ENCODE measurements at regions not wholly inside any gene's neighbourhood (a gene's known extent, or its start where the extent isn't known, plus 50 kb on each side); places are given as distances from the start of the nearest gene placed in this dataset.
"Not testable (repeated sequence)": the region's sequence is repeated elsewhere in the genome, so short reads cannot be mapped to it uniquely, and the experiment has no call there.

DNA sequence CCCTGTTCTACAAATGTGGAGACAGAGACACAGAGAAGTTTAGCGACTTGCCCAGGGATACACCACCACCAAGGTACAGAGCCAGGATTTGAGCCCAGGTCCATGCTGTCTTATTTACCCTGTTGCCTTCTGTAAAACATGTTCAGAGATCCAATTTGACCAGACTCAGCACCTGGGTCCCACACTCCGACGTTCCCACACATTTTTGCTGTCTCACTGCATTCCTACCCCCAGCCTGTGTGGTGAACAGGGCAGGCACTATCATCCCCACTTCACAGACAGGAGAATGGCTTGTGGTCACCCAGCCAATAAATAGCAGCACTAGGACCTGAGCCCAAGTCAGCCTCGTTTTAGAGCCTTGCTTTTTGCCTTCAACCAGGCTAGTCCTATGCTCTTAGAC, 102.8 kb downstream of the PJA1 start:
- peak; percentile 7 for DNase-seq (ENCODE audit: low read depth)

DNA sequence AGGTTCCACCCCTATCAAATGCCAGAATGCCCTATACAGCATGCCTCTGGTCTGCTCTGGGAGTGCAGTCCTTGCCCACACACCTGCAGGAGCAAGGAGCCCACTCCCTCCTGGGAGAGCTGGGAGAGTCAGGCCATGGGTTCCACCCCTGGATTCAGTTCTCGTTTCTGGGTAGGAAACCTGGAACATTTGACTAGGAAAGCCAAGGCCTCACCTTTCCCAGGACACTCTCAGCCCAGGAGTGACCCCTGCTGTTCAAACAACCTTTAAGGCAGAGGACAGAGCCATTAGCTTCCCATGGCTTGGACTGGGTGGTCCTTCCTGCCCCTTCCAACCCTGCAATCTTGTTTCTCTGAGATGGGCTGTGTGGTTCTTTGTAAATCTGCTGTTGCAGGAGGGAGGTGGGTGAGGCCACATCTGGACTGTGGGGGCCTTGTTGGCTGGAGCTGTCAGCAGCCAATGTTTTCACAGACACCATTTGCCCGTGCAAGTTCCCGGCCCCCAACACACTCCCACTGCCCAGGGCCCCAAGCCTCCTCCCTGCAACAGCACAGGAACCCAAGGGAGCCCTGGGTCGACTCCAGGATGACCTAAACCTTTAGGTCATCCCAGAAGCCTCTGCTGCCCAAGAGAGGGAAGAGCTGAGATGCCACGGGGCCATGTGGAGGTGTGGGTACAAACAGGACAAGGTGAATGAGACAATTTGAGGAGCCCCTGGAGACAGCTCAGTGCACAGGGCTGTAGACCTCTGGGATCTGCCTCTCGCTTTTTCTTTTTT, 104.4 kb downstream of the PJA1 start:
- DNase-seq (ENCODE audit: low read depth) = peak; percentile 49

DNA sequence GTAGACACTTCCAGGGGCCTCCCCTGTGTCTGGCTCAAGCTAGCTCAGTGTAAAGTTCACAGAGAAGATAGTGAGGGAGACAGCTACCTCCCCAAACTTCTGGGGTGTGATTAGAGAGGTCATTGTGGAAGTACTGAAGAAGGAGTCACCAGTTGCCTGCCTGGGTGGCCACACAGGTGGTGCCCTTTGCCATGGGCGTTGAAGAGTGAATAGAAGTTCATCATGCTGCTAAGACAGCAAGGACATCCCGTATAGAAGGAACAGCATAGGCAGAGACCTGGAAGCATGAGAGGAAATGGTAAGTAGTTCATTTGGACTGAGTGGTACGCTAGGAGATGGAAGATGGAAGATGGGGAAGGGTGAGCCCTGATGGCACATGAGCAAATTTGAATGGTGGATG, 110.1 kb downstream of the PJA1 start:
- DNase-seq (ENCODE audit: low read depth) = no peak

- DNase-seq (ENCODE audit: low read depth) = not testable (repeated sequence)
Measured at GRCh38 chrX:69054497-69054896, 110.8 kb downstream of the PJA1 start.

- DNase-seq (ENCODE audit: low read depth) = no peak
Measured at GRCh38 chrX:69051901-69052300, 113.4 kb downstream of the PJA1 start.

DNA sequence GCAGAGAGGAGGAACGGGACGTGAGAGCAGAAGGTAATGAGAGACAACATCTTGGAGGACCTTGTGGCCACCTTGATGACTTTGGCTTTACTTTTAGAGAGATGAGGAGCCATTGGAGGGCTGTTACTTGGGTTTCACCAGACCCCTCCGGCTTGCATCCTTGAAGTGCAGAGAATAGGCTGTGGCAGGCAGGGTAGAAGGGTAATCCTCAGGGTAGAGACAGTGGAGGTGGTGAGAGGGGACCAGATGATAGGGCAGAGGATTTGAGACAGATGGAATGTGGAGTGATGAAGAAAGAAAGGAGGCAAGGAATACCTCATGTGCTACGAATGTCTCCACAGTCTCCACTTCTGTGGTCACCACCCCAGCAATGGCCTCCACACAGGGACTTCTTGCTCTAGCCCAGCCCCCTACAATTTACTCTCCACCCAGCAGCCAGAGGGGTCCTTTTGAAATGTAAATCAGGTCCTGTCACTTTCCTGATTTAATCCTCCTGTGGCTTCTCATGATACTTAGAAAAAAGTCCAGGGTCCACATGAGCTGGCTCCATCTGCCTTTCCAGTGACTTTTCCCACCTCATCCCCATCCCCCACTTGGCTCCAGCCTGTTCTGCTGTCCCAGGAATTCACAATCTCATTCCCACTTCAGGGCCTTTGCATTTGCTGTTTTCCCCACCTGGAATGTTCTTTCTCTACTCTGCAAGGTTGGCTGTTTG, 115.0 kb downstream of the PJA1 start:
- DNase-seq (ENCODE audit: low read depth) = no peak

- no peak for DNase-seq (ENCODE audit: low read depth)
Measured at GRCh38 chrX:69046996-69047490, 118.2 kb downstream of the PJA1 start.

DNA sequence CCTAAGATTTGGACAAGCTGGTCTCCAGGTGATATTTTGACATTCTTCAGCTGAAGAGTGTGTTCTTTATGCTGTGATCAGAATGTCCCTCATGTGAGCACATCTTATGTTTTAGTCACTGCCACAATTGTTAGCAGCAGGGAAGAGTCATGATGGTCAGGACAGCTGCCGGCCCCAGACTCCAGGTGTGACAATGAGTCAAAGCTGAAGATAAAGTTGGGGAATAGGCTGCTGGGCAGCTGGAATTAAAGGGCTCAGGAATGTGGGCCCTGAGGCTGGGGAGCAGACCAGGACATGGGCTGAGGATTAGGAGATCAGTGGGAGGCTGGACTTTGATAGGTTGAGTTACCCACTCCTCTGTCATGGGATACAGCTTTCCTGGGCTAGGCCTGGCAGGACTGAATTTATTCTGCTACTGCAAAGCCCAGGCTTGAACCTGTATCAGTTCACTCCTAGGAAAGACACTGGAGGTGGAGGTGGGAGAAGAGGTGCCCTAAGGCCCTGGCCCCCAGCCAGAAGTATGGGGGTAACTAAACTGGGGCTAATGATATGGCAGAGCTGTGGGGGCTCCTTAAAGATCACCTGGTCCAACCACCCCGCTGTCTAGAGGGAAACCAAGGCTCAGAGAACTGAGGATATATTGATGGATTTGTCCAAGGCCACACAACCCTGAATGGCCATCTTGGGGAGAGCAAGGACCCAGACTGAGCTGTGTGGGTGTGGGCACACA, 119.5 kb downstream of the PJA1 start:
- no peak for DNase-seq (ENCODE audit: low read depth)

DNA sequence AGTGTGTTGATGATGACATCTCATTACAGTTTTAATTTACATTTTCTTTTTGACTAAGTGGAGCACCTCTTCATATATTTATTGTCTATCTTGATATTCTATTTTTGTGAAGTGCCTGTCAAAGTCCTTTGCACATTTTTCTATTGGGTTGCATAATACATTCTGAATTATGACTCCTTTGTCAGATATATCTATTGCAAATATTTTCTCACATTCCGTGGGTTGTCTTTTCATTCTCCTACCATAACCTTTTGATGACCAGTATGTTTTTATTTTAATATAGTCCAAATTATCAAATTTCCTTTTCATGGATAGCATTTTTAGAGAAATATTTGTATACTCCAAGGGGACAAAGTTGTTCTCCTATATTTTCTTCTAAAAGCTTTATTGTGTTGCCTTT, 126.4 kb downstream of the PJA1 start:
- DNase-seq (ENCODE audit: low read depth) = no peak

- DNase-seq (ENCODE audit: low read depth) = no peak
Measured at GRCh38 chrX:69038188-69038587, 127.1 kb downstream of the PJA1 start.

GRCh38 chrX:69037786-69038185, 127.5 kb downstream of the PJA1 start:
- DNase-seq (ENCODE audit: low read depth) = no peak

DNA sequence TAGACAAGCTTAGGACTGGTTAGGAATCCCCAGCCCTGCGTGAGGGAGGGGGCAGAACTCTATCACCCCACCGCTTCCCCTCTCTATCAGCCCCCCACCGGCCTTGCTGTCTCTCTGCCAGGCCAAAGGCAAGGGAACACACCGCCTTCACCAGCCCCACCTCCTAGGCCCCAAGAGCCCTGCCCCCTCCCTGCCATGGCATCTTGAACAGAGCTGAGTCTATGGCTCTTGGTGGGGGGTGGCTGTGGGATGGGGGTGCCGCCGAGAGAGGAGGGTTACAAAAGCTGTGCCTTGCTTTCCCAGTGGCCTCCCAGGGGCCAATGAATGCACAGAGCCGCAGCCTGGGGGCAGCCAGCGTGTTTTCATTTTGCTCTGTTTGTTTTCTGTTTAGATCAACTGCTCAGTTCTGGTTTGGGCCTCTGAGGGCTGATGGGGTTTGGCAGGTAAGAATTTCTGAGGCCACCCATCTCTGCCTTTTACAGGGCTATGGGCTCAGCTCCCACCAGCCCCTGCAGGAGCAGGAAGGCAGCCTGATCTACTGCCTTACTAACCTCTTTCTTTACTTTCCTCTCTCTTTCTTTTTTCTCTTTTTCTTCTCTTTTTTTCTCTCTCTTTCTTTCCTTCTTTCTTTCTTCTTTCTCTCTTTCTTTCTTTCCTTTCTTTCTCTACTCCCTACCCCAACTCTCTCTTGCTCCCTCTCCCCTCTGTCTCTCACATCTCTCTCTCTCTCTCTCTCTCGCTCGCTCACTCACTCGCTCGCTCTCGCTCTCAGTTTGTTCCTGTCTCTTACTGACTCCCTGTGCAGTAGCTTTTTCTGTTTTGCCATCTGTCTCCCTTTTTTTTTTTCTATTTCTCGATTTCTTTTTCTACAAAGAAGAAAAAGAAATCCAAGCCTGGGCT, 128.3 kb downstream of the PJA1 start:
- no peak for DNase-seq (ENCODE audit: low read depth)

- DNase-seq (ENCODE audit: low read depth) = no peak
Measured at GRCh38 chrX:69034451-69034850, 130.8 kb downstream of the PJA1 start.

GRCh38 chrX:69033936-69034335, 131.3 kb downstream of the PJA1 start:
- no peak for DNase-seq (ENCODE audit: low read depth)

- peak; percentile 88 for DNase-seq (ENCODE audit: low read depth)
Measured at GRCh38 chrX:69032601-69033000, 132.7 kb downstream of the PJA1 start.

DNA sequence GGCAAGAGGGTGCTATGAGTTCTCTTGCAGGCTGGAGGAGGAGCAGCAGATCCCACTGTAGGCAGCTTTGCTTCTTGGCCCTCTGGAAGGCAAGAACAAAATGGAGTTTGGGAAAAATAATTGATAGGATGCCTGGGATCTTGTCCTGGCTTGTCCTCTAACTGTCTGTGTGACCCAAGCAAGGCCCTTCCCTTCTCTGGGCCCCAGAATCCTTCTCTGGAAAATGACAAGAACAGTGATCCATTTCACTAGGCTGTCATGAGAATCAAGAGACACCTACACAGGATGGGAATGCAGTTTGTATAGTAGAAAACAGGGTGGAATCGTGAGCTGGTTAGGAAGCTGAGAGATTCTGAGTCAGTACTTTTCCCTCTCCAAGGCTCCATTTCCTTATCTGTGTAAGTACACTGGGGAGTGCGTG, 133.3 kb downstream of the PJA1 start:
- DNase-seq (ENCODE audit: low read depth) = peak; percentile 49

- DNase-seq (ENCODE audit: low read depth) = peak; percentile 18
Measured at GRCh38 chrX:69031181-69031580, 134.1 kb downstream of the PJA1 start.

DNA sequence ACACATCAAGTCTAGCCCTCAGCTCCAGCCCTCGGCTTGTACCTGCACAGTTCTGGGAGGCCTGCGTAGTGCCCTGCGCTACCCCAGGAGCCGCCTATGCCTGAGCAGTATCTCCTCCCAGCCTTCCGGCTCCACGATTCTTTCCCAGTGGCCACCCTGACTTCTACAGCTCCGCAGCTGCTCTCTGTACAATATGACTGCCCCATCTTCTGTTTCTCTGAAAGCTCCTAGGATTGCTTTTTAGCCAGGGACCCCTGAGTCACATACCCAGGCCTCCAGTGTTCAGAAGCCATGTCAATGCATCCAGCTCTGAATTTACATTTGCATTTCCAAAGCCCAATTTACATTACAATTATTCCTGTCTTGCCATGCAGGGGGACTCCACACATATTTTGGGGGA, 135.5 kb downstream of the PJA1 start:
- no peak for DNase-seq (ENCODE audit: low read depth)

DNA sequence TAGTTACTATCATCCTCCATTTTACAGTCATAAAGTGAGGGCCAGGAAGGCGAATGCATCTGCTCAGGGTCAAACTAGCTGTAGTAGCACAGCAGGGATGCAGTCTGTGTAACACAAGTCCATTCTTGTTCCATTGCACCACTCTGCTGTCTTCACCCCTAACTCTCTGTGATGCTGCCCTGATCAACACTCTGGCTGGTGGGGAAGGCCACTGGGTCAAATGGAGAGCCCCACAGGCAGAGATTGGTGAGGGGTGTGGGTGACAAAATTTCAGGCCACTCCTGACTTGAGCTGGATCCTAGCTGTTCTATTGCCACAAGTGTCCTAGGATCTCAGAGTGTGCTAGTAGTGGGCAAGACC, 136.5 kb downstream of the PJA1 start:
- no peak for DNase-seq (ENCODE audit: low read depth)

GRCh38 chrX:69028006-69028760, 137.1 kb downstream of the PJA1 start:
- DNase-seq (ENCODE audit: low read depth) = no peak
